ENCODE measurements at regions not wholly inside any gene's neighbourhood (a gene's known extent, or its start where the extent isn't known, plus 50 kb on each side); places are given as distances from the start of the nearest gene placed in this dataset.

DNA sequence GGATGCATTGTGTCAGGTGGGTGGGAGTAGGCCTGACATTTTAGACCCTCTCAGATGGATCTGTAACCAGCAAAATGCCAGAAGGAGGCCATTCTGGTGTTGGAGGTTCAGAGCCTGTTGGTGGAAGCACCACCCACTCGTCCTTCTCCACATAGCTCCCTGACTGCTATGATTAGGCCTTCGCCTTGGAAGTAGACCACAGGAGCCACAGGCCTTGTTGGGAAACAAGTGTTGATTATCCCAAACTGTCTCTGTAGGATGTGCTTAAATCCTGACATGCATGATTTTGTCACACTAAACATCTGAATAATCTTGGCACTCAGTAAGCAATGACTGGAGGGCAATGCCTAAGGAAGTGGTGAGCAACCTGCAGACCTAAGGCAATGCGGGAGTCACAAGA, 117.2 kb upstream of the LY86 start:
- TF ChIP-seq, protein P1, sequence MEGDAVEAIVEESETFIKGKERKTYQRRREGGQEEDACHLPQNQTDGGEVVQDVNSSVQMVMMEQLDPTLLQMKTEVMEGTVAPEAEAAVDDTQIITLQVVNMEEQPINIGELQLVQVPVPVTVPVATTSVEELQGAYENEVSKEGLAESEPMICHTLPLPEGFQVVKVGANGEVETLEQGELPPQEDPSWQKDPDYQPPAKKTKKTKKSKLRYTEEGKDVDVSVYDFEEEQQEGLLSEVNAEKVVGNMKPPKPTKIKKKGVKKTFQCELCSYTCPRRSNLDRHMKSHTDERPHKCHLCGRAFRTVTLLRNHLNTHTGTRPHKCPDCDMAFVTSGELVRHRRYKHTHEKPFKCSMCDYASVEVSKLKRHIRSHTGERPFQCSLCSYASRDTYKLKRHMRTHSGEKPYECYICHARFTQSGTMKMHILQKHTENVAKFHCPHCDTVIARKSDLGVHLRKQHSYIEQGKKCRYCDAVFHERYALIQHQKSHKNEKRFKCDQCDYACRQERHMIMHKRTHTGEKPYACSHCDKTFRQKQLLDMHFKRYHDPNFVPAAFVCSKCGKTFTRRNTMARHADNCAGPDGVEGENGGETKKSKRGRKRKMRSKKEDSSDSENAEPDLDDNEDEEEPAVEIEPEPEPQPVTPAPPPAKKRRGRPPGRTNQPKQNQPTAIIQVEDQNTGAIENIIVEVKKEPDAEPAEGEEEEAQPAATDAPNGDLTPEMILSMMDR (IDR thresholded peaks at IDR 0.05; ENCODE audit: insufficient read depth, low read length, poor library complexity, severe bottlenecking), result no peak
- no peak for TF ChIP-seq EZH2phosphoT487 (conservative IDR thresholded peaks at IDR 0.05; ENCODE audit: low read length)
